MCF 10A (cell line): ENCODE measurements at regions not wholly inside any gene's neighbourhood (a gene's known extent, or its start where the extent isn't known, plus 50 kb on each side); places are given as distances from the start of the nearest gene placed in this dataset.

Experiments used
- BruUV-seq: library from RNA; stranded (reverse); fragments of 400-500 nt; replicated peaks from 2 replicates; lab custom pipeline; 2021; lab: Mats Ljungman, UMichigan
- CTCF ChIA-PET: fragments of 300-600 bp; sonication (Branson Sonifier 250); formaldehyde crosslinking; extraction: SDS; loops from one replicate; lab custom pipeline; 2021; ENCODE audit warnings: antibody characterized with exemption, inconsistent platforms; lab: Yijun Ruan, JAX
- POLR2A ChIA-PET: fragments of 300-600, 350-650 bp; sonication (Branson Sonifier 250); formaldehyde crosslinking; extraction: SDS; loops from one replicate; lab custom pipeline; 2020; ENCODE audit warnings: antibody characterized with exemption, inconsistent platforms; lab: Yijun Ruan, JAX
- DNase-seq: peaks from one replicate; pipeline ENCODE4 v3.0.0-alpha.2; 2018; ENCODE audit not compliant: unreplicated experiment
- H3K27ac Mint-ChIP-seq: one replicate; pipeline ENCODE4 v1.8.0; 2022; ENCODE audit warnings: mild to moderate bottlenecking, low read depth, mixed read lengths; ENCODE audit not compliant: unreplicated experiment
- H3K27me3 Mint-ChIP-seq: one replicate; pipeline ENCODE4 v1.8.0; 2022; ENCODE audit warnings: mixed read lengths; ENCODE audit not compliant: insufficient read depth, unreplicated experiment
- H3K36me3 Mint-ChIP-seq: one replicate; pipeline ENCODE4 v1.8.0; 2022; ENCODE audit warnings: mild to moderate bottlenecking, moderate library complexity, mixed read lengths; ENCODE audit not compliant: insufficient read depth, unreplicated experiment
- H3K4me1 Mint-ChIP-seq: one replicate; pipeline ENCODE4 v1.8.0; 2022; ENCODE audit warnings: mixed read lengths; ENCODE audit not compliant: insufficient read depth, unreplicated experiment
- H3K4me3 Mint-ChIP-seq: one replicate; pipeline ENCODE4 v1.8.0; 2022; ENCODE audit warnings: mild to moderate bottlenecking, moderate library complexity, mixed read lengths; ENCODE audit not compliant: unreplicated experiment
- H3K9me3 Mint-ChIP-seq: one replicate; pipeline ENCODE4 v1.8.0; 2022; ENCODE audit warnings: mixed read lengths; ENCODE audit not compliant: unreplicated experiment
- CTCF ChIP-seq: fragments of 200-600 bp; IDR thresholded peaks from one replicate; pipeline ENCODE4 v1.8.0; 2022; ENCODE audit warnings: antibody characterized with exemption, mild to moderate bottlenecking; ENCODE audit not compliant: unreplicated experiment
- intact Hi-C: fragments of 100-400 bp; cut with micrococcal nuclease; formaldehyde crosslinking; loops from 2 replicates; pipeline ENCODE4 v1.14.1; 2022

- Mint-ChIP-seq H3K4me3 (no peak overlapping the region), H3K27me3 (no peaks in the 10 kb centered on the region), H3K36me3 (no peaks in the 10 kb centered on the region), H3K9me3 (no peaks in the 10 kb centered on the region), H3K27ac (peak overlapping the region; percentile 40), H3K4me1 (peaks cover 5% of the 10 kb centered on the region)
- intact Hi-C loops: no loop called here
- DNase-seq: no peak
- POLR2A ChIA-PET: interaction anchor here (0.7 kb wide), 1 partner anchor 34 kb away, joined by 4 read pairs; no protein-coding TSS in a partner anchor
- no TSS peak for BruUV-seq
- TF ChIP-seq CTCF: no peak
- CTCF ChIA-PET: no interaction called here
These were observed 1092.6 kb upstream of the PCDH10 start for GRCh38 chr4:132056496-132056895.

DNA sequence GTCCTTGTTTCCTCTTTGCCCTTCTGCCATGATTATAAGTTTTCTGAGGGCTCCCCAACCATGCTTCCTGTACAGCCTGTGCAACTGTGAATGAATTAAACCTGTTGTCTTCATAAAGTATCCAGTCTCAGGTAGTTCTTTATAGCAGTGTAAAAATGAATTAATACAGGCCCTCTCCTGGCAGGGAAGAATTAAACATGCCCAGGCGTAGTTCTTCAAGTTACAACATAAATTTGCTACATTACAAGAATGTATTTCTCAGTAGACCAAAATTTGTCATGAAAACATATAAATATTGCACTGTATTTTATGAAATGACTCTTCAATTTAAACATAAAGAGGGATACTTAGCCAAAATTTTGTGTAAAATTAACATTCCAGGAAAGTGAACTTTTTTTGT, 1089.9 kb upstream of the PCDH10 start:
- Mint-ChIP-seq H3K9me3 (no peaks in the 10 kb centered on the region), H3K36me3 (no peaks in the 10 kb centered on the region), H3K27me3 (no peaks in the 10 kb centered on the region), H3K27ac (peak overlapping the region; percentile 49), H3K4me1 (peaks cover 5% of the 10 kb centered on the region), H3K4me3 (no peak overlapping the region)
- peak; percentile 1 for DNase-seq
- ChIA-PET CTCF (no interaction called here), POLR2A (no interaction called here)
- BruUV-seq: no TSS peak
- intact Hi-C loops: no loop called here
- no peak for TF ChIP-seq CTCF

DNA sequence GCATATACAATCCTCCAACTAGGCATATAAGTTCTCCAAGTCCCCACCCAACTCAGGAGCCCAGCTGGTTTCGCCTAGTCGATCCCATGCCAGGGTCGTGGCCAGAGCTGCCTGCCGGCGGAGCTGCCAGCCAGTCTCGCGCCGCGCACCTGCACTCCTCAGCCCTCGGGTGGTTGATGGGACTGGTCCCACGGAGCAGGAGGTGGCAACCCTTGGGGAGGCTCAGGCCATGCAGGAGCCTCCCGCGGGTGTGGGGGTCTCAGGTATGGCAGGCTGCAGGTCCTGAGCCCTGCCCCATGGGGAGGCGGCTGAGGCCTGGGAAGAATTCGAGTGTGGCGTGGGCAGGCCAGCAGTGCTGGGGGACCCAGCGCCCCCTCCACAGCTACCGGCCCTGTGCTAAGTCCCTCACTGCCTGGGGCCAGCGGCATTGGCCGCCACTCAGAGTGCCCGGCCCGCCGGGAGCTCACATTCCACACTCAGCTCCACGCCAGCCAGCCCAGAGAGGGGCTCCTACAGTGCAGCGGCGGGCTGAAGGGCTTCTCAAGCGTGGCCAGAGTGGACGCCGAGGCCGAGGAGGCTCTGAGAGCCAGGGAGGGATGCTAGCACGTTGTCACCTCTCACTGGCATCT, 1086.4 kb upstream of the PCDH10 start:
- Mint-ChIP-seq H3K4me3 (no peak overlapping the region), H3K27me3 (no peaks in the 10 kb centered on the region), H3K9me3 (no peaks in the 10 kb centered on the region), H3K27ac (no peak overlapping the region), H3K4me1 (peaks cover 17% of the 10 kb centered on the region), H3K36me3 (no peaks in the 10 kb centered on the region)
- DNase-seq: no peak
- ChIA-PET CTCF (no interaction called here), POLR2A (interaction anchor here (0.6 kb wide), 1 partner anchor 19 kb away, joined by 3 read pairs; no protein-coding TSS in a partner anchor)
- BruUV-seq: no TSS peak
- intact Hi-C loops: no loop called here
- no peak for TF ChIP-seq CTCF

DNA sequence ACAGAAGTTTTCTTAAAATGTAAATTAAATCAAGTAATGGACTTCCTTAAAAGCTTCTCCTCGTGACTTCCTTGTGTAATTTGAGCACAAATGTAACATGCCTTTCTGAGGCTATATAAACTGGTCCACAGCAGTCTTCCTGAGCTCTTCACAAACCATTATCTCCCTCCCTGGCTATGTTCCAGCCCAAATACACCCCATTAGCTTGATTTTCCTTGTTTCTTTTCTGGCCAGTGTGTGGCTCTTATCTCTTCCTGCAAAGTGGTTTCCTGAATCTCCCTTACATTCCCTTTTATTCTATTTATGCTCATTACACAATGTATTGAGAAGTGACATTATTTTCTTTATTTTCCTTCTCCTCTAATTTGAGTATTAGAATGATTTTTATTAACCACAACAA, 1085.3 kb upstream of the PCDH10 start:
- Mint-ChIP-seq H3K9me3 (no peaks in the 10 kb centered on the region), H3K36me3 (no peaks in the 10 kb centered on the region), H3K27ac (no peak overlapping the region), H3K4me3 (no peak overlapping the region), H3K4me1 (peaks cover 17% of the 10 kb centered on the region), H3K27me3 (no peaks in the 10 kb centered on the region)
- POLR2A ChIA-PET: interaction anchor here (0.6 to 0.9 kb wide), 2 partner anchors 36 to 62 kb away, joined by 3 to 5 read pairs; no protein-coding TSS in a partner anchor
- intact Hi-C loops: no loop called here
- no TSS peak for BruUV-seq
- no peak for TF ChIP-seq CTCF
- no peak for DNase-seq
- CTCF ChIA-PET: no interaction called here
